A172 (cell line): ENCODE measurements at regions not wholly inside any gene's neighbourhood (a gene's known extent, or its start where the extent isn't known, plus 50 kb on each side); places are given as distances from the start of the nearest gene placed in this dataset.
"Not testable (repeated sequence)": the region's sequence is repeated elsewhere in the genome, so short reads cannot be mapped to it uniquely, and the experiment has no call there.

Source experiments
- DNase-seq: peaks from one replicate; pipeline ENCODE4 v3.0.0-alpha.2; 2015; ENCODE audit warnings: low spot score

DNA sequence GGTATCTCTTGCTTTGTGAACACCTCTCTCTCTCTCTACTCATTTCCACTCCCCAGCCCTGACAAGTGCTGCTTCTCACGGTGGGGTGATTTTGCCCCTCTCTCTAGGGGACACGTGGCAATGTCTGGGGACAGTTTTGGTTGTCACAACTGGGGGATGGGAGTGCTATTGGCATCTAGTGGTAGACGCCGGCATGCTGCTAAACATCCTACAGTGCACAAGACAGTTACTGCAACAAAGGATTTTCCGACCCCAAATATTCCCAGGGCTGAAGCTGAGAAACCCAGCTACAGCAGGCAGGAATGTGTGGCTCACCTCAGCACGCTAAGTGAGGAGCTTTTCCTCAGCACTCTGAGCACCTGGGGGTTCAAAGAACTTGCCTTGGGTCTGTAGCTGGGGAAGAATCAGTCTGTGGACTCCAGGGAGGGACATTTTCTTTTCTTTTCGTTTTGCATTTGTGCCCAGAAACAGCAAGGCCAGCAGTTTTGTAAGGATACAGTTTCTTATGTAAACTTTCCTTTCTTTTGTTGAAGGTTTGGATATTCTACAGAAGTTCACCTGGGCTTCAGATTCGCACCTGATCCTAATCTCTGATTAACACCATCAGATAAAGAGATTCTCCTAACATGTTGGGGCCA lies 246.9 kb upstream of the ZFP64 start:
- no peak for DNase-seq

- DNase-seq, result no peak
These were observed 242.9 kb upstream of the ZFP64 start for GRCh38 chr20:52434453-52434852.

- no peak for DNase-seq
These were observed 242.5 kb upstream of the ZFP64 start for GRCh38 chr20:52434041-52434425.

DNA sequence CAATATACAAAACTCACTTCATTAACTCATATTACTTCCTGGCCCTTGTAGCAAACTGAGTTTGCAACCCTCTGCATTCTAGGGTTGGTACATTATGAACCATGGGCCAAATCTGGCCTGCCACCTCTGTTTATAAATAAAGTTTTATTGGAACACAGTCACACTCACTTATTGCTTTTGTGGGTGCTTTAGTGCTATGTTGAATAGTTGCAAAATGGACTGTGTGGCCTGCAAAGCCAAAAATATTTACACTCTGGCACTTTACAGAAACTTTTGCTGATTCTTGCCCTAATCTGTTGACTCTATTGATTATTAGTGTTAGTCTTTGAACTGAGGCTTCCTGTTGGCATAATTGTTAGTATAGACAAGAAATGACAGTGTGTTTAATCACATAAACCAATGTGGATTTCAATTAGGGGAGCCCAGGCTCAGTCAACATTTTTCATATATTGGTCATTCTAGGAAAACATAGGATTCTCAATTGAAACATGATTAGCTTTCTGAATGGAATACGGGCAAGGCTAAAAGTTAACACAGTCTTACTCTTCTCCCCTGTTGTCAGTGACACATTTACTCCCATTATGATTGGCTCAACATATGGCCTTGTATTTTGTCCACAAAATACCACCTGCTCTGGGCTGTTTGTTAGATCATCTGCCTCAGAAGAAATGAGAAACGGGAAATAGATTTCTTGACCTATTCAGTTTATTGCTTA lies 241.9 kb upstream of the ZFP64 start:
- no peak for DNase-seq

- no peak for DNase-seq
These were observed 241.2 kb upstream of the ZFP64 start for GRCh38 chr20:52432740-52433139.

GRCh38 chr20:52429029-52429428 lies 237.4 kb upstream of the ZFP64 start:
- no peak for DNase-seq

DNA sequence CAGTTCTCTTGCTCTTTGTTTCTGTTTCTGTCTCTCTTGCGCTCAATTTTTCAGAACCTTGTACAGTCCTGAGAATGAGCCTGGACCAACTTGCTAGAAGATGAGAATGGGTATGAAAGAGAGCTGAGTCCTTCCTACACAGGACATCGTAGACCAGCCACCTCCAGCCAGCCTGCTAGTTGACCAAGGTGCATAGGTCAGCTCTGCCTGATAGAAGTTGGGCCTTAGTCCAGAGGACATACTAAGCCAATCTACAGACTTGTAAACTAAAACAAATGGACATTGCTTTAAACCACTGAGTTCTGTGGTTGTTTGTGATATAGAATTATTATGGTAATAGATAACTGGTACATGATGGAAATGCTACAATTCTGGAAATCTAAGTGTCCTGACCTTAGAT lies 236.4 kb upstream of the ZFP64 start:
- no peak for DNase-seq

- DNase-seq, result peak; percentile 18
These were observed 235.3 kb upstream of the ZFP64 start for GRCh38 chr20:52426856-52427255.

DNA sequence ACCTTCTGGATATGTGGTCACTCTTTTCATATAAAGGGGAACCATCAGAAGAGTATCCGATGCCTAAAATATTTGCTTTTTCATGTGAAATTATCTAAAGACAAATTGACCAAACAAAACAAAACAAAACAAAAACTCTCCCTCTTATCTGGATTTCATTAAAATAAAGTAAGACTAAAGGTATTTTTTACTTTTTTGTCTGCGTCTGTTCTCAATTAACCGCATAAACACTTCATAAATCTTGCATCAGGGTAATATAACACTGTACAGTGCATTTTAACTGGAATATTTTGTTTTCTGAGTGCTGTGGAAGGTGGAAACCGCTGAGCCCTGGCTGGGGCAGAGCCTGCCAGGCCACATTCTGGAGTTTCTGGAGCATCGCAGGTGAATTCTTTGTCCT lies 234.1 kb upstream of the ZFP64 start:
- DNase-seq, result no peak

GRCh38 chr20:52425253-52425652 lies 233.7 kb upstream of the ZFP64 start:
- DNase-seq, result peak; percentile 55

- DNase-seq, result not testable (repeated sequence)
These were observed 232.9 kb upstream of the ZFP64 start for GRCh38 chr20:52424357-52424942.

- not testable (repeated sequence) for DNase-seq
These were observed 232.1 kb upstream of the ZFP64 start for GRCh38 chr20:52423536-52424140.

GRCh38 chr20:52422574-52423336 lies 231.2 kb upstream of the ZFP64 start:
- no peak for DNase-seq

GRCh38 chr20:52420805-52421204 lies 229.2 kb upstream of the ZFP64 start:
- no peak for DNase-seq

- DNase-seq, result no peak
These were observed 227.6 kb upstream of the ZFP64 start for GRCh38 chr20:52419205-52419604.

DNA sequence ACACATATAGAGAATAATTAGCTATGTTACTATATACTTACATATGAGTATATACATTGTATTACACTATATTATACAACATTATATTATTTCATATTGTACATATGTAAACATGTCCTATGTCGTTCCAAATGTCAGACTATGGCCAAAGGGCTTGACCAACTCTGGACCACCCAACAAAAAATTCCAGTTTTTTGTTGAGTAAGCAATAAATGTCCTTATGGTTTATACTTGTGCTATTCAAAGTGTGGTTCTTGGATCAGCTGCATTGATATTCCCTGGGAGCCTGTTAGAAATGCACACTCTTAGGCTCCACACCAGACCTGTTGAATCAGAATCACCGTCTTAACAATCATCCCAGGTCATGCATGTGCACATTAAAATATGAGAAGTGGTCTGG lies 225.4 kb upstream of the ZFP64 start:
- no peak for DNase-seq

DNA sequence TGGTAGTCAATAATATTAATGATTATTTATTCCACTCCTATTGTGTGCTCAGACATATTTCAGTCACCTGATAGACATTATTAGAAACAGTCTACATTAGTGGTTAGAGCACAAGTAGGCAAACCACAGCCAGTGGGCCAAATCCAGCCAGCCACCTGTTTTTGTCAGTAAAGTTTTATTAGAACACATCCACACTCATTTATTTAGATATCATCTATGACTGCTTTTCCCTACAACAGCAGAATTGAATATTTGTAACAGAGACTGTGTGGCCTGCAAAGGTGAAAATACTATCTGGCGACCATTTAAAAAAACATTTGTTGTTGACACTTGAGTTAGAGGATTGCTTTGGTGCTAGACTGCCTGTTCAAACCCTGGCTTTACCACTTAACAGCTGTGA lies 220.0 kb upstream of the ZFP64 start:
- DNase-seq, result no peak

GRCh38 chr20:52410731-52411234 lies 219.2 kb upstream of the ZFP64 start:
- peak; percentile 11 for DNase-seq

DNA sequence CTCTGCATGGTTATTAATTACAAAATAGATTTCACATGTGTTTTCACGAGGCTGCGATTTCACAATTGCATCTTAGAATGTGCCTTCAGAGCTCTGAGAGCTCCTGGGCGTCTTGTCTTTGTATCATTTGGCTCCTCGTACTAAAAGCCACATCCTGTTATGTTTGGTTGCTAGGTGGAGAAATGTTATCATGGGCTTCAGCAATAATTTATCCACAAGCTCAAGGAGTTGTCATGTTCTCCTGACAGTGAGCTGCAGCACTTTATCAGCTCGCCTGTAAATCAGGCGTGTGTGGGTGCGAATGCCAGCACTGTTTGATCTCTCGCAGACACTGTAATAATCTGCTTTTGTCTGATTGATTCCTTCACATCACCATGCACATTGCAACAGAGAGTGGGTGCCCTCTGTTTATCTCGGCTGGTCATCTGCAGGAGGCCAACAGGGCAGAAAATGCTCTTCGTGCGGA lies 218.6 kb upstream of the ZFP64 start:
- peak; percentile 85 for DNase-seq

- no peak for DNase-seq
These were observed 214.4 kb upstream of the ZFP64 start for GRCh38 chr20:52405986-52406385.

DNA sequence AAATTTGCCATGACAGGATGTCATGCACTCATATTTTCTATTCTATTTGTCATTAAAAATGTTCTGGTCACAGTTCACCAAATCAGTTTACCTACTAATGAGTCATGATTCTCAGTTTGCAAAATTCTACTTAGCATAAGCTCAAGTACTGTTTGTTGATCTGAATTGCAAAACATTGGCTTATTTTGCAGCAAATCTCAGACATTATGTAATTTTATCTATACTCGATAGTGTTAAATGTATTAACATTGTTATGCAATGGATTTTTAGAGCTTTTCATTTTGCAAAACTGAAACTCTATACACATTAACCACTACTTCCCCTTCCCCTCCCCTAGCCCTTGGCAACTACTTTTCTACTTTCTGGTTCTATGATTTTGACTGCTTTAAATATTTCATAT lies 213.8 kb upstream of the ZFP64 start:
- no peak for DNase-seq

GRCh38 chr20:52404671-52405070 lies 213.1 kb upstream of the ZFP64 start:
- no peak for DNase-seq
